Motor neuron (in vitro differentiated cells): ENCODE measurements at regions not wholly inside any gene's neighbourhood (a gene's known extent, or its start where the extent isn't known, plus 50 kb on each side); places are given as distances from the start of the nearest gene placed in this dataset.

ENCODE experiments used
- ATAC-seq, 8 experiments: fragments of 200-7000 bp; cut with Tn5 transposase; replicated peaks in 6 of 8; 2 replicates each; pipeline ENCODE4 v1.8.0; 2021; ENCODE audit warnings: mild to moderate bottlenecking in 8 of 8, moderate library complexity in 8 of 8
- H3K27ac ChIP-seq, 2 donors: fragments of 250-450 bp; sonication (Bioruptor Pico); 2 replicates each; pipeline ENCODE4 v1.9.0; 2021; ENCODE audit warnings: antibody characterized with exemption in 2 of 2, mild to moderate bottlenecking in 2 of 2, moderate library complexity in 1 of 2
- H3K4me1 ChIP-seq, 2 donors: fragments of 250-450 bp; sonication (Bioruptor Pico); replicated peaks in 1 of 2; 2 replicates each; pipeline ENCODE4 v1.6.1; 2021; ENCODE audit warnings: antibody characterized with exemption in 2 of 2, mild to moderate bottlenecking in 2 of 2, moderate library complexity in 1 of 2
- H3K4me3 ChIP-seq, 5 donors: fragments of 250-450 bp; sonication (Bioruptor Pico); 2 replicates each; pipeline ENCODE4 v1.9.0; 2021; ENCODE audit warnings: antibody characterized with exemption in 5 of 5, mild to moderate bottlenecking in 5 of 5, moderate library complexity in 4 of 5
- WGBS, 10 experiments: fragments of 450-650 bp; shearing (Covaris generic); methylation state at CpG; one replicate each; pipeline ENCODE4 v1.0.0; 2022; 5-methylcytosine and 5-hydroxymethylcytosine counted together
- in situ Hi-C, 9 experiments: fragments of 400-800 bp; cut with MboI; loops; one replicate each; pipeline ENCODE4 v1.15.0; 2021; ENCODE audit warnings: low sequenced_read_pairs in 9 of 9, low pct_unique_long_range_greater_than_20kb in 2 of 9; ENCODE audit not compliant: unreplicated experiment in 9 of 9

- in situ Hi-C loops: no loop called here
- Histone ChIP-seq H3K4me3 (no peak overlapping the region), H3K27ac (no peak overlapping the region), H3K4me1 (no peaks in the 10 kb centered on the region)
- ATAC-seq: no peak
- WGBS, 10 experiments: 0 to 100% (median 64%) methylated on average over 1 to 4 of the region's 4 CpGs; no CpG with 5 or more reads in 2 of the 10 experiments
These were observed 190.2 kb upstream of the NRXN1 start for GRCh38 chr2:51222106-51222505.

- no peak overlapping the region for H3K4me3 ChIP-seq
These were observed 188.7 kb upstream of the NRXN1 start for GRCh38 chr2:51220606-51221005.

GRCh38 chr2:51220080-51220479 lies 188.1 kb upstream of the NRXN1 start:
- no peak overlapping the region for H3K4me3 ChIP-seq
- in situ Hi-C loops: no loop called here
- WGBS, 10 experiments: 7 to 100% (median 80%) methylated on average over 1 to 2 of the region's 2 CpGs; no CpG with 5 or more reads in 3 of the 10 experiments
- ATAC-seq: no peak
- no peak overlapping the region for H3K27ac ChIP-seq
- no peaks in the 10 kb centered on the region for H3K4me1 ChIP-seq

More at GRCh38 chr2:51220606-51221005, 188.7 kb upstream of the NRXN1 start:
- in situ Hi-C loops: no loop called here
- no peak for ATAC-seq
- no peak overlapping the region for H3K27ac ChIP-seq
- H3K4me1 ChIP-seq: no peaks in the 10 kb centered on the region

- no peak for ATAC-seq
- in situ Hi-C loops: no loop called here
These were observed 187.5 kb upstream of the NRXN1 start for GRCh38 chr2:51219468-51219867.

GRCh38 chr2:51218047-51218446 lies 186.1 kb upstream of the NRXN1 start:
- in situ Hi-C loops: no loop called here
- ATAC-seq: no peak
- WGBS, 10 experiments: 0 to 100% (median 59%) methylated on average over 1 of the region's 1 CpG; no CpG with 5 or more reads in 4 of the 10 experiments

More at GRCh38 chr2:51219468-51219867, 187.5 kb upstream of the NRXN1 start:
- H3K4me3 ChIP-seq: no peak overlapping the region
- no peaks in the 10 kb centered on the region for H3K4me1 ChIP-seq
- H3K27ac ChIP-seq: no peak overlapping the region
- WGBS, 10 experiments: 3 to 81% (median 17%) methylated on average over 1 to 4 of the region's 4 CpGs; no CpG with 5 or more reads in 1 of the 10 experiments

GRCh38 chr2:51213826-51214225 lies 181.9 kb upstream of the NRXN1 start:
- Histone ChIP-seq H3K4me3 (no peak overlapping the region), H3K27ac (no peak overlapping the region), H3K4me1 (no peaks in the 10 kb centered on the region)
- ATAC-seq: no peak
- in situ Hi-C loops: no loop called here
- 0 to 100% (median 91%) methylated on average over 1 to 2 of the region's 2 CpGs for WGBS, 10 experiments

More at GRCh38 chr2:51218047-51218446, 186.1 kb upstream of the NRXN1 start:
- Histone ChIP-seq H3K27ac (no peak overlapping the region), H3K4me1 (no peaks in the 10 kb centered on the region), H3K4me3 (no peak overlapping the region)

GRCh38 chr2:51212374-51212773 lies 180.4 kb upstream of the NRXN1 start:
- in situ Hi-C loops: no loop called here
- Histone ChIP-seq H3K4me3 (no peak overlapping the region), H3K4me1 (no peaks in the 10 kb centered on the region), H3K27ac (no peak overlapping the region)
- WGBS, 10 experiments: 83 to 100% (median 92%) methylated on average over 1 of the region's 1 CpG; no CpG with 5 or more reads in 6 of the 10 experiments
- ATAC-seq: no peak

GRCh38 chr2:51208521-51208920 lies 176.6 kb upstream of the NRXN1 start:
- Histone ChIP-seq H3K4me1 (no peaks in the 10 kb centered on the region), H3K27ac (no peak overlapping the region), H3K4me3 (no peak overlapping the region)
- no peak for ATAC-seq
- in situ Hi-C loops: no loop called here
- WGBS, 10 experiments: 20 to 86% (median 75%) methylated on average over 1 of the region's 1 CpG; no CpG with 5 or more reads in 5 of the 10 experiments

GRCh38 chr2:51201295-51201694 lies 169.4 kb upstream of the NRXN1 start:
- Histone ChIP-seq H3K27ac (no peak overlapping the region), H3K4me3 (no peak overlapping the region), H3K4me1 (no peaks in the 10 kb centered on the region)
- ATAC-seq: peak in 1 of 8 experiments; percentile 71
- in situ Hi-C loops: no loop called here

GRCh38 chr2:51194656-51195055 lies 162.7 kb upstream of the NRXN1 start:
- in situ Hi-C loops: no loop called here
- ATAC-seq: no peak
- no peak overlapping the region for H3K27ac ChIP-seq
- no peaks in the 10 kb centered on the region for H3K4me1 ChIP-seq
- 19 to 96% (median 80%) methylated on average over 1 to 9 of the region's 10 CpGs for WGBS, 10 experiments
- H3K4me3 ChIP-seq: no peak overlapping the region

- Histone ChIP-seq H3K4me3 (no peak overlapping the region), H3K27ac (no peak overlapping the region), H3K4me1 (no peaks in the 10 kb centered on the region)
- ATAC-seq: peak in 3 of 8 experiments; percentile 50 to 73 (median 54)
- in situ Hi-C loops: no loop called here
These were observed 138.3 kb upstream of the NRXN1 start for GRCh38 chr2:51170273-51170672.

GRCh38 chr2:51165534-51166260 lies 133.8 kb upstream of the NRXN1 start:
- in situ Hi-C loops: no loop called here
- H3K27ac ChIP-seq: no peak overlapping the region
- H3K4me3 ChIP-seq: no peak overlapping the region
- WGBS, 10 experiments: 20 to 80% (median 60%) methylated on average over 1 of the region's 6 CpGs; no CpG with 5 or more reads in 5 of the 10 experiments
- H3K4me1 ChIP-seq: no peaks in the 10 kb centered on the region
- ATAC-seq: peak in 1 of 8 experiments; percentile 18

GRCh38 chr2:51158251-51158650 lies 126.3 kb upstream of the NRXN1 start:
- Histone ChIP-seq H3K4me3 (no peak overlapping the region), H3K4me1 (no peaks in the 10 kb centered on the region), H3K27ac (no peak overlapping the region)
- ATAC-seq: peak in 1 of 8 experiments; percentile 40
- WGBS, 10 experiments: 17 to 100% (median 84%) methylated on average over 1 of the region's 1 CpG; no CpG with 5 or more reads in 2 of the 10 experiments
- in situ Hi-C loops: no loop called here

- H3K4me3 ChIP-seq: no peak overlapping the region
- no peak overlapping the region for H3K27ac ChIP-seq
- peak in 1 of 8 experiments; percentile 22 for ATAC-seq
- no peaks in the 10 kb centered on the region for H3K4me1 ChIP-seq
- in situ Hi-C loops: no loop called here
These were observed 121.3 kb upstream of the NRXN1 start for GRCh38 chr2:51153236-51153635.
